ENCODE measurements at regions not wholly inside any gene's neighbourhood (a gene's known extent, or its start where the extent isn't known, plus 50 kb on each side); places are given as distances from the start of the nearest gene placed in this dataset.

DNA sequence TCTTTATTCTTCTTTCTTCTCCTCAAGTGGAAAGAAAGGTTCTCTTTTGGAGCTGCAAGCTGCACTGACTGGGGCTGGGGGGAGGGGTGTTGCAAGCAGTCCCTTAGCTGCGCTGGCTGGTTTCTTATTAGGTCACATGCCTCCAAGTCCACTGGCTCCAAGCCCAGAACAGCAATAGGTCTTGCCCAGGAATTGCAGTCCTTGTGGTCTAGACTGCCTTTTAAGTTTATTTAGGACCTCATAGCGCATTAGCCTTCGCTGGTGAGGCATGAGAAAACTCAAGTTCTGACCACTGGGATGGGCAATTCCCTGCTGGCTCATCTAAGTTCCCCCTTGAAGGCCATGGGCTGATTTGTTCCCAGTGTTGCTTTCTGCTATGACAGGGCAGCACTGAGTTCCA lies 138.6 kb upstream of the SCN7A start:
- WGBS (ENCODE audit: insufficient coverage) = 81% methylated on average over 3 of the region's 3 CpGs
- Histone ChIP-seq H3K27me3 (ENCODE audit: control insufficient read depth in 2 of 2, insufficient read depth in 2 of 2, low read length in 2 of 2) (no peaks in the 10 kb centered on the region), H3K4me1 (ENCODE audit: control insufficient read depth in 1 of 2, insufficient read depth in 2 of 2, low read length in 2 of 2) (no peaks in the 10 kb centered on the region), H3K27ac (ENCODE audit: low read depth in 1 of 2, low read length in 2 of 2) (no peak overlapping the region), H3K9ac (ENCODE audit: insufficient read depth, low read length, poor library complexity, severe bottlenecking) (no peak overlapping the region), H2AFZ (ENCODE audit: insufficient read depth, low read depth, low read length, poor library complexity, severe bottlenecking) (no peak overlapping the region), H3K4me2 (replicated peaks; ENCODE audit: extremely low read depth, low read length, poor library complexity, severe bottlenecking) (no peak overlapping the region), H3K79me2 (ENCODE audit: insufficient read depth, low read length) (no peaks in the 10 kb centered on the region), H4K20me1 (ENCODE audit: insufficient read depth, low read length) (no peaks in the 10 kb centered on the region), H3K4me3 (replicated peaks in 1 of 3; ENCODE audit: low read depth in 2 of 3, low read length in 3 of 3) (no peak overlapping the region), H3K9me3 (replicated peaks in 1 of 2; ENCODE audit: control insufficient read depth in 1 of 2, insufficient read depth in 1 of 2, low read length in 2 of 2) (peaks cover 0 to 25% of the 10 kb centered on the region in 2 donors), H3K36me3 (replicated peaks in 1 of 2; ENCODE audit: control insufficient read depth in 1 of 2, insufficient read depth in 2 of 2, low read length in 2 of 2) (no peaks in the 10 kb centered on the region)
- H3K9me3 Mint-ChIP-seq = peaks cover 0 to 17% (median 10%) of the 10 kb centered on the region in 7 donors
- no peak overlapping the region for H3K27ac Mint-ChIP-seq
- intact Hi-C loops (cut with micrococcal nuclease) = no loop called here
- TF ChIP-seq, protein P1, sequence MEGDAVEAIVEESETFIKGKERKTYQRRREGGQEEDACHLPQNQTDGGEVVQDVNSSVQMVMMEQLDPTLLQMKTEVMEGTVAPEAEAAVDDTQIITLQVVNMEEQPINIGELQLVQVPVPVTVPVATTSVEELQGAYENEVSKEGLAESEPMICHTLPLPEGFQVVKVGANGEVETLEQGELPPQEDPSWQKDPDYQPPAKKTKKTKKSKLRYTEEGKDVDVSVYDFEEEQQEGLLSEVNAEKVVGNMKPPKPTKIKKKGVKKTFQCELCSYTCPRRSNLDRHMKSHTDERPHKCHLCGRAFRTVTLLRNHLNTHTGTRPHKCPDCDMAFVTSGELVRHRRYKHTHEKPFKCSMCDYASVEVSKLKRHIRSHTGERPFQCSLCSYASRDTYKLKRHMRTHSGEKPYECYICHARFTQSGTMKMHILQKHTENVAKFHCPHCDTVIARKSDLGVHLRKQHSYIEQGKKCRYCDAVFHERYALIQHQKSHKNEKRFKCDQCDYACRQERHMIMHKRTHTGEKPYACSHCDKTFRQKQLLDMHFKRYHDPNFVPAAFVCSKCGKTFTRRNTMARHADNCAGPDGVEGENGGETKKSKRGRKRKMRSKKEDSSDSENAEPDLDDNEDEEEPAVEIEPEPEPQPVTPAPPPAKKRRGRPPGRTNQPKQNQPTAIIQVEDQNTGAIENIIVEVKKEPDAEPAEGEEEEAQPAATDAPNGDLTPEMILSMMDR (IDR thresholded peaks at IDR 0.05) = no peak
- no peaks in the 10 kb centered on the region for H3K4me1 Mint-ChIP-seq
- DNase-seq = no peak
- no peaks in the 10 kb centered on the region for H3K36me3 Mint-ChIP-seq
- H3K4me3 Mint-ChIP-seq = no peak overlapping the region
- H3K27me3 Mint-ChIP-seq (ENCODE audit: low read depth in 3 of 3) = peaks cover 0 to under 1% (median 0%) of the 10 kb centered on the region in 3 donors

- Mint-ChIP-seq H3K4me3 (no peak overlapping the region), H3K9me3 (peaks cover 0 to 18% (median 10%) of the 10 kb centered on the region in 7 donors), H3K27me3 (ENCODE audit: low read depth in 3 of 3) (no peaks in the 10 kb centered on the region), H3K4me1 (no peaks in the 10 kb centered on the region), H3K27ac (no peak overlapping the region), H3K36me3 (no peaks in the 10 kb centered on the region)
- intact Hi-C loops (cut with micrococcal nuclease) = no loop called here
- Histone ChIP-seq H2AFZ (ENCODE audit: insufficient read depth, low read depth, low read length, poor library complexity, severe bottlenecking) (no peak overlapping the region), H3K36me3 (replicated peaks in 1 of 2; ENCODE audit: control insufficient read depth in 1 of 2, insufficient read depth in 2 of 2, low read length in 2 of 2) (no peaks in the 10 kb centered on the region), H3K4me1 (ENCODE audit: control insufficient read depth in 1 of 2, insufficient read depth in 2 of 2, low read length in 2 of 2) (no peaks in the 10 kb centered on the region), H3K27ac (ENCODE audit: low read depth in 1 of 2, low read length in 2 of 2) (no peak overlapping the region), H3K9ac (ENCODE audit: insufficient read depth, low read length, poor library complexity, severe bottlenecking) (no peak overlapping the region), H3K4me2 (replicated peaks; ENCODE audit: extremely low read depth, low read length, poor library complexity, severe bottlenecking) (no peak overlapping the region), H3K27me3 (ENCODE audit: control insufficient read depth in 2 of 2, insufficient read depth in 2 of 2, low read length in 2 of 2) (no peaks in the 10 kb centered on the region), H3K4me3 (replicated peaks in 1 of 3; ENCODE audit: low read depth in 2 of 3, low read length in 3 of 3) (no peak overlapping the region), H3K79me2 (ENCODE audit: insufficient read depth, low read length) (no peaks in the 10 kb centered on the region), H3K9me3 (replicated peaks in 1 of 2; ENCODE audit: control insufficient read depth in 1 of 2, insufficient read depth in 1 of 2, low read length in 2 of 2) (peaks cover 0 to 25% of the 10 kb centered on the region in 2 donors), H4K20me1 (ENCODE audit: insufficient read depth, low read length) (no peaks in the 10 kb centered on the region)
- no peak for DNase-seq
- no CpG with 5 or more reads among the region's 1 CpG for WGBS (ENCODE audit: insufficient coverage)
- TF ChIP-seq, protein P1 (IDR thresholded peaks at IDR 0.05) = no peak
Observed at GRCh38 chr2:166628478-166629136, 134.6 kb upstream of the SCN7A start.
